ENCODE measurements at regions not wholly inside any gene's neighbourhood (a gene's known extent, or its start where the extent isn't known, plus 50 kb on each side); places are given as distances from the start of the nearest gene placed in this dataset.
"Not testable (repeated sequence)": the region's sequence is repeated elsewhere in the genome, so short reads cannot be mapped to it uniquely, and the experiment has no call there.

DNA sequence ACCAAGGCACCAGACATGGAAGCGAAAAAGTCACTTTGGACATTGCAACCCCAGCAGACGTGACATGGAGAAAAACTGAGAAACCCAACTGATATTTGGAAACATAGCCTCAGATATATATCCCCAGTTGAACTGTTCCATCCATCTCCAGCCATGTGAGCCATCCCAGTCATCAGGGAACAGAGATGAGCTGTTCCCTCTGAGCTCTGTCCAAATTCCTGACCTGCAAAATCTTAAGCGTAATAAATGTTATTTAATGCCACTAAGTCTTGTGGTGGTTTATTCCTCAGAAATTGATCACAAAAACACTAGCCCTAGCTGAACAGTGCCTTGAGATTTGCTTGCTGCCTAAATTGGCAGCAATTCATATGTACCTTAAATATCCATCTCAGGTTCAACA, 182.8 kb downstream of the NRP2 start:
- DNase-seq (ENCODE audit: low read depth), result no peak

GRCh38 chr2:205864491-205864890, 182.2 kb downstream of the NRP2 start:
- DNase-seq (ENCODE audit: low read depth), result no peak

DNA sequence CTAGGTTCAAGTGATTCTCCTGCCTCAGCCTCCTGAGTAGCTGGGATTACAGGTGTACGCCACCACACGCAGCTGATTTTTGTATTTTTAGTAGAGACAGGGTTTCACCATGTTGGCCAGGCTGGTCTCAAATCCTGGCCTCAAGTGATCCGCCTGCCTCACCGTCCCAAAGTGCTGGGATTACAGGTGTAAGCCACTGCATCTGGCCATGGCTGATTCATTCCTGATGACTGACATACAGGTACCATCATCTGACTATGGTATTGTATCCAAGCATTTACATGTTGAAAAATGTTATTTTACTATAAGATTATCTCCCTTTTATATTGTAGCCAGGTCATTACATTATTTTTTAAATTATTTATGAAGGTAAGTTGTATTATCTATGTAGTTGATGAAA, 180.5 kb downstream of the NRP2 start:
- not testable (repeated sequence) for DNase-seq (ENCODE audit: low read depth)

- no peak for DNase-seq (ENCODE audit: low read depth)
Observed at GRCh38 chr2:205860885-205861284, 178.6 kb downstream of the NRP2 start.

DNA sequence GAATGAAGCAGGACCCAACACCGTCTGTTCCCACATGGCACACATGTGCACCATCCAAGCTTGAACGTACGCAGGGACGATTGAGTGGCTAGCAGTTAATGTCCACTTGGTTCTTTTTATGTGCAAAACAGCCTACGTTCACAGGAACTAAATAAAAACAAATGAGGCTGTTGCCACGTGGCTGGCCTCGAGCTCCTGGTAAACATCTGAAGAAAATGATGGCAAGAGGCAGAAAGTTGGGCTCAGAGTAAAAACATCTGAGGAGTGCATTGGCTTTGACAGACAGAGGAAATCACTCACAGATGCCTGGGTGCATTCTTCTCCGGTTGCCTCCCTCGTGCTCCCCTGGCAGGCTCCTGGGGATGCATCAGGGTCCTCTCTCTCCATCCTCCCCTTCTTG, 177.9 kb downstream of the NRP2 start:
- DNase-seq (ENCODE audit: low read depth), result no peak

- DNase-seq (ENCODE audit: low read depth), result no peak
Observed at GRCh38 chr2:205858881-205859441, 176.7 kb downstream of the NRP2 start.

- DNase-seq (ENCODE audit: low read depth), result no peak
Observed at GRCh38 chr2:205858275-205858674, 176.0 kb downstream of the NRP2 start.

DNA sequence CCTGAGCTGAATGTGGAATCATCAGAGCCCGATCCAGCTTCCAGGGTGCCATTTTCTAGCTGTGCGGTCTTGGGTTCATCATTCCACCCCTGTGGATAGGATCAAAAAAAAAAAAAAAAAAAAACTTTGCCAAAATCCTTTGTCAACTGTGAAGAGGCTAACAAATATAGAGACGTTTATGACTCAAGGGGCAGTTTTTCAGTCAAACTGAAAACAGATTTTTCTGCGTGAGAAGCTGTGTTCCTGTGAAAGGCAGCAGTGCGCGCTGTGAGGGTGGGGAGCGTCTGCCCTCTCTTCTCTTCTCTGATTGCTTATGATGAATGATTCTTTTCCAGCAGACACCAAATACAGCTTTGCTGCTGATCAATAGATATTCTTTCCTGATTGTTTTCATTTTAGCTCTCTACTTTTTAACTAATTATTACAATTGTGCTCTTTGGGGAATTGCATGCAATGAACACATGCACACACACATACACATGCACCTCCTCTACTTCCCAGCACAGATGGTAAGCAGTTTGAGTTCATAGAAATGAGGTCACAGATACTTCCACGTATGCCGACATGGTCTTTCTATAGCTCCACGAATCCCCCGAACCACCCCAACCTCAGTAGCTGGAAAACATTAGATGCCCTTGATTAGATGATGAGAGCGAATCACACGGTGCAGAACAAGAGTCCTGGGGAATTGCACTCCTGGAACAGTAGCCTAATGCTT, 175.4 kb downstream of the NRP2 start:
- DNase-seq (ENCODE audit: low read depth), result no peak

DNA sequence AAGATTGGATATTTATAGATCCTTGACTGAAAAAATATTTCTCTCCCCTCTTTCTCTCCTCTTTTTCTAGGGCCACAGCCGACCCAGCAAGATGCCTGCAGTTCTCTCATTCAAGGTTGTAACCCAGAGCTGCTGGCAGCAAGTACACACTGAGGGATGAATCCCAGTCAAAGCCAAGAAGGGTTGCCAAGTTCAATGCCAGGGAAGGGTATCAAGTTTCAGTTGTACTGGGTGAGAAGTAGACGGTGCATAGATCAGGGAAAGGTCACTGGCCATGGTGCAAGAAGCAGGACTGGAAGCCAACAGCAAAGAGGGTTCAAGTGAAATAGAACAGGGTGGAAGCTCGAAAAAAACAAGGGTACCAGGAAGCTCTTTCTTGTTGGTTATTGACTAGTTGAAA, 170.2 kb downstream of the NRP2 start:
- no peak for DNase-seq (ENCODE audit: low read depth)

GRCh38 chr2:205850611-205851010, 168.3 kb downstream of the NRP2 start:
- no peak for DNase-seq (ENCODE audit: low read depth)

DNA sequence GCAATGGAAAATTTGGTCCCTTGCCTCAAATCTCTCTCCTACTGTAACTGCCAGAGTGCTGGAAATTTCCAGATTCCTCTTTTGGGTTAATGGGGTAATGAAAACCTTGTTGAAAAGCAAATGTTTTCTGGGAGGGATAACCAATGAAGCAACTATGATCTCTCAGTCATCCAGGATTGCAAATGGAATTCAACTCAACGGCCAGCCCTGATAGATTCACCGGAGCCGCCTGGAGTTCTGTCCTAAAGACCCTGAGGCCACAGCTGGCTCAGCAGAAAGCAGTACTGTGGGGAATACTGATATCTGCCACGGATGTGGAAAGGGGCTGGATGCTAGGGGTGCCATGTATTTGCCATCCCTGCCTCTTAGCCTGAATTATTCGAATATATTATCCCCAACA, 167.8 kb downstream of the NRP2 start:
- DNase-seq (ENCODE audit: low read depth), result no peak

DNA sequence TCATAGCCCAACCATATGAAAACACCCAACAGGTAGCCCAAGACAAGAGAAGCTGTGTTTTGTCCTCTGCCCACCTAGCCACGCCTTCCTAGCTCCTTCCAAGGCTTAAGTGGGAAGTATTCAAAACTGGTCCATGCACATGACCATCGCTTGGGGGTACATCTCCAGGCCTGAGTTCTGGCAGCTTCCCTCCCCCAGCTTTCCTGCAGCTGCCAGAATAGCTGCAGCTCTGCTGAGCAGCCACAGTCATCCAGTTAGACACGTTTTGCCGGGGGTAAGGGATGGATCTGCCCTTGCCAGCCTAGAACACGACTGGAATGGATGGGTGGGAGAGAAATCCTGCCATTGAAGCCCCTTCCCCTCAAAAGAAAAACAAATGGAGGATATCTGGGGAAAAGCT, 166.8 kb downstream of the NRP2 start:
- DNase-seq (ENCODE audit: low read depth), result no peak

DNA sequence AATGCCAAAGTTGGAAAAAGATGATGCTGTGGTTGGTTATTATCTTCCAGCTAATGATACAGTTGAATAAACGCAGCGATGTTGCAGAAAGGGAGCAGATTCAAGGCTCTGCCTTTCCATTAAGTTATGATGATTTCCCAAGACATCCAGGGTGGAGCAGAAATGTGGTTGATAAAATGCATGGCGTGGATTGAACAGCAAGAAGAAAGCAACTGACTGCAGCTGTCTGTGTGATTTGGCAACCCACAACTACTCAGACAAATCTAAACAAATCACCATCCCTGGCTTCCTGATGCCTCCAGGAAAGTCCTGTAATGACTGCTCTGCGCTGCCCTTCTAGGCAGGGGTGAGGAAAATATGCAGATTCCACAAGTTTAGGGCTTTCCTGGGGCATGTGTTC, 166.3 kb downstream of the NRP2 start:
- no peak for DNase-seq (ENCODE audit: low read depth)
